C4-2B (cell line): ENCODE measurements at regions not wholly inside any gene's neighbourhood (a gene's known extent, or its start where the extent isn't known, plus 50 kb on each side); places are given as distances from the start of the nearest gene placed in this dataset.
"Not testable (repeated sequence)": the region's sequence is repeated elsewhere in the genome, so short reads cannot be mapped to it uniquely, and the experiment has no call there.

ENCODE experiments used
- H3K27ac ChIP-seq: fragments of 450-650 bp; 2 replicates; pipeline ENCODE4 v1.5.1; 2017
- CTCF ChIP-seq: fragments of 450-650 bp; conservative IDR thresholded peaks from 2 replicates; pipeline ENCODE4 v1.5.1; 2017; ENCODE audit warnings: mild to moderate bottlenecking
- ZFX ChIP-seq: fragments of 450-650 bp; IDR thresholded peaks from 2 replicates; pipeline ENCODE4 v1.6.1; 2017

- not testable (repeated sequence) for H3K27ac ChIP-seq
Measured at GRCh38 chrX:23458957-23459356, 124.3 kb downstream of the PTCHD1 start.

DNA sequence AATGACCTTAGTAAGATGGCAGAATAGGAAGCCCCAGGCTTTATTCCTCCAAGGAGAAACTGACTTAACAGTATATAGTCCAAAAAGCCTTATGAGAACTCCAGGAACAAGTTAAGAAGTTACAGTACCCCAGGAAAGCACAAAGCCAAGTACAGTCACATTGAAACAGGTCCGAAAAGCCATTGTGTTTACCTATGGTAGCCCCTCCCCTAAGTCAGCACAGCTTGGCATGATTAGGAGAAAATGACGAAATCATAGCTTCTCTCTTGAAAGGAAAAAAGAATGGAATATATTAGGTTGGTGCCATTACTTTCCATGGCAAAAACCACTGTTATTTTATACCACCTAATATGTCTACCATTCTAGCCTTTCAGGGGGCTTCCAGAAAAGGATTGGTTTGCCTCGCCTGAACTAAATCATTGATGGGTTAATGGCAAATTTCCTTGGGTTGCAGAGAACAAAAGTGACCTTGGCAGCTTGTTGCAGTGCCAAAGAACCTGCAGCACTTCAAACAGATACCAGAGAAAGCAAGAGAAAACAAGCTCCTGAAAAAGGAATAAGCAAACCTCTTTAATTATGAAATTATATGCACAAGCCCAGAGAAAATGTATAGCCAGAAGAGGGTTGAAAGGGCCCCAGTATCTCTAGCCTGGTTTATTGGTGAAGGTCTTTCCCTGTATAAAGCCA is 130.6 kb downstream of the PTCHD1 start:
- TF ChIP-seq ZFX (no peak), CTCF (no peak)
- no peak overlapping the region for H3K27ac ChIP-seq

- TF ChIP-seq ZFX (no peak), CTCF (no peak)
- H3K27ac ChIP-seq = no peak overlapping the region
Measured at GRCh38 chrX:23465985-23466384, 131.3 kb downstream of the PTCHD1 start.

GRCh38 chrX:23478056-23478455 is 143.4 kb downstream of the PTCHD1 start:
- no peak for TF ChIP-seq ZFX
- TF ChIP-seq CTCF = no peak
- H3K27ac ChIP-seq = no peak overlapping the region

- no peak overlapping the region for H3K27ac ChIP-seq
- no peak for TF ChIP-seq CTCF
- no peak for TF ChIP-seq ZFX
Measured at GRCh38 chrX:23478561-23478960, 143.9 kb downstream of the PTCHD1 start.

DNA sequence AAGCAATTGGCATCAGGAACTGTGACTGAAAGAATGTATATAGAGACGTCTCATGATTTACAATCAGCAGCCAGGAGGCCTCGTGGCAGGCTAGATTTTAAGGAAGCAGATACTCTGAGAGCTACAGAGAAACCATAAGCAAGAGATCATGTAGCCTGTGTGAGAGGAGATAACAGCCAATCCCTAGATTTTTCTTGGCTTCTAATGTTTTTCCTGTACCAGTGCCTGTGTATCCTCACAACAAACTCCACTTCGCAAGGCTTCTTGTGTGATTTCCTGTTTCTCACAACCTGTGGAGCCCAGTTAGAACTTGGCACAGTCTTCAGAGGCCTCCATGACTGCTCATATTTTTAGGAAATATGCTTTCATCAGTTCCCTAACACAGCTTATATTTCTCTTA is 147.9 kb downstream of the PTCHD1 start:
- H3K27ac ChIP-seq = no peak overlapping the region
- TF ChIP-seq ZFX (no peak), CTCF (no peak)

GRCh38 chrX:23483396-23483795 is 148.7 kb downstream of the PTCHD1 start:
- TF ChIP-seq ZFX (no peak), CTCF (no peak)
- no peak overlapping the region for H3K27ac ChIP-seq

- TF ChIP-seq CTCF (no peak), ZFX (no peak)
- no peak overlapping the region for H3K27ac ChIP-seq
Measured at GRCh38 chrX:23493941-23494374, 159.3 kb downstream of the PTCHD1 start.
